ENCODE measurements at regions not wholly inside any gene's neighbourhood (a gene's known extent, or its start where the extent isn't known, plus 50 kb on each side); places are given as distances from the start of the nearest gene placed in this dataset.
A peak's percentile ranks its signal among the peaks of the same experiment; 100 is the strongest.
"Not testable (repeated sequence)": the region's sequence is repeated elsewhere in the genome, so short reads cannot be mapped to it uniquely, and the experiment has no call there.

- DNase-seq (ENCODE audit: low spot score) = no peak
Observed at GRCh38 chr10:90269699-90270098, 568.3 kb downstream of the KIF20B start.

DNA sequence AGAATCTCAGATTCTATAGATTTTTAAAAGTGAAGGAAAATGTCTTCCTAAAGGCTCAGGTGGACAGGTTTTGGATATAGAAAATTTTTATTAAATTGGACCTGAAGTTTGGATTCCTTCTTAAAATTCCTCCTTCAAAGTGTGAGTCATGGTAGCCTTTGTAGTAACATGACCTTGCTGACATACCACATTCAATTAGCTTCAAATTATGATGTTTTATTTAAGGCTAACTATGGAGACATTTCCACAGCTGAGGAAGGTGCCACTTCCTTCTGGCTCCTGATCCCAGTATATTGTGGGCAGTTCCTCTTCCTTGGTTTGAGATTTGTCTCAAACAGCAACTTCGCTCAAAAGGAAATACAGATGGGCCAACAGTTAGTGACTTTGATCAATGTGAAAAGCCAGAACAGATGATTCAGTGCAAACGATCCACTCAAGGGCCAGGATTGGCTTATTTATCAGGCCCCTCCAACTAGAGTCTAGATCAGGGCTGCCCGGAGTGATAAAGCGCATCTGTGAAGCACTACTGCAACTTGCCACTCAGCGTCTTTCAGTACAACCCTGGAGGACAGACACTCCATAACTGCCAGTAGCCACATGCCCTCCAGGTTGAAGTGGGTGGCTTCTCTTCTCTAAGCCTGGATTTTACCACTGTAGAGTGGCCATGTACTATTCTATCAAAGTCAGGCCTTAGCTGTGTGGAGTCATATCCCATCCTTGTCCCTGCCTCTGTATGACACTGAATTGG is 573.5 kb downstream of the KIF20B start:
- DNase-seq (ENCODE audit: low spot score) = no peak

DNA sequence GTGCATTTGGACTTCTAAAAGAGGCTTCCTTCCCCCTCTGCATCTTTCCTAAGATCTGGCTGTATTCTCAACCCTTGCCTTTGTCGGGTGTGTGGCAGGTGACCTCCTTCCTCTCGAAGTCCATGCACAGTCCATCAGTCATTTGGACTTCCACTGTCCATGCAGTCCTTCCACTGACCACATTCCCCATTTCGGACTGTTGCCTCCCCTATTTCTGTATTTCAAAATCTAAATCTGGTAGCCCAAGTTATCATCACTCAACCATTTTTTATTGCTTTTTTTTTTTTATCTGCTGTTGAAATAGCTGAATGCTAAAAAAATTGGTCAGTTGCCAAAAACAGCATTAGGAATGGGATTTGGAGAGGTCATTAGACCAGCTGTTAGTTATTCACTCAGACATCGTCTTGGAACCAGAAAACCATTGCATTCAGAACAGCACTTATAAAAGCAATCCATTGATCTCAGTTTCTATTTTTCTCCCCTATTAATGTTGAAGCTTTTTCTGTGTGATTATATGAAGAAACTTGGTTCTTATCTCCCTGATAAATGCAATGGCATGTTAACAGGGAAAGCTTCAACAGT is 575.6 kb downstream of the KIF20B start:
- no peak for DNase-seq (ENCODE audit: low spot score)

- DNase-seq (ENCODE audit: low spot score) = no peak
Observed at GRCh38 chr10:90286406-90286805, 571.4 kb downstream of the HTR7 start.

- no peak for DNase-seq (ENCODE audit: low spot score)
Observed at GRCh38 chr10:90286941-90287340, 570.9 kb downstream of the HTR7 start.

DNA sequence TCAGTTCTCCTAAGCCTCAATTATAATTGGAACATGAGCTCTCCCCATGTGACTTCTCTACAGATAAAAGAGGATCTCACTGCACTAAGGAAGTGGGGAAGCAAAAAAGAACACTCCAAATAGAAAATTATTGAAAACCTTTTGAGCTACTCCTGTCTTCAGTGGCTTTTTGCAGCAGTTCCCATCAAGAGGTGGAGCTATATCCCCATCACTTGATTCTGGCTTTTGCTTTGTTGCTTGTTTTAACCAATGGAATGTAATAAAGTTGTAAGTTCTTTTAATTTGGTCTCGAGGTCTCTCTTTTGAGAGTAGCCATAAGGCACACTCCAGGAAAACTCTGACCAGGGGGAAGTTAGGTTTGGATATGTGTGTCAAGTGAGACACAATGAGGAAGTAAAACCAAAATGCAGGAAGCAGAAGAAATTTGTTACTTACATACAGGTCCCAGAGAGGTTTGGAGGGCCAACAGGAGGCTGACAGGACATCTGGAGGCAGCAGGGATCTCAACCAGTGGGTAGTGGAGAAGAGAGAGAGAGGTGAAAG is 569.4 kb downstream of the HTR7 start:
- no peak for DNase-seq (ENCODE audit: low spot score)

DNA sequence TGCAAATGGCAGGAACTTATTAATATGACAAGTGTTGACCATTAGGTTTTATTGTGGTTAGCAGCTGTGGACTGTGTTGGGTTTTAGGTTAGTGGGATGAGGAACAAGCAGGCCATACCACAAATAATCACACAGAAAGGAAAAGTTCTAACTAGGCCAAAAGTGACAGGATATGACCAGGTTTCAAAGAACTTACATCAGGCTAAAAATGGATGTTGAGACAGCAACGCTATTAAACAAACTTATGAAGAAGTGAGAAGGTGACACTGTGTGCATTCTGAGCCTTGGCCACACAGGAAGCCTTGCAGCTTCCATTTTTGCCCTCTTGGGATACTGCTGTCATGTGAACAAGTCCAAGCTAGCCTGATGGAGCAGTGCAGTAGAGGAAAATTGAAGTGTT is 568.8 kb downstream of the HTR7 start:
- DNase-seq (ENCODE audit: low spot score) = no peak

DNA sequence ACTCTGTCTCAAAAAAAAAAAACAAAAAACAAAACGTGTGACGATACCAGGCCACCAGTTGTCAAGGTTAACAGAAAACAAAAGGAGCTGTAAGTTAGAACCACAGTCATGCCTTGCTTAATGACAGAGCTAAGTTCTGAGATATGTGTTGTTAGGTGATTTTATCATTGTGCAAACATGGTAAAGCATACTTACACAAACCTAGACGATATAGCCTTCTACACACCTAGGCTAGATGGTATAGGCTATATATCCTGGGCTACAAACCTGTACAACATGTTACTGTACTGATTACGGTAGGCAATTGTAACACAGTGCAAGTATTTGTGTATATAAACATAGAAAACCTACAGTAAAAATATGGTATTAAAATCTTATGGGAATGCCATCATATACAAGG is 564.2 kb downstream of the HTR7 start:
- no peak for DNase-seq (ENCODE audit: low spot score)

GRCh38 chr10:90294821-90295540 is 562.9 kb downstream of the HTR7 start:
- not testable (repeated sequence) for DNase-seq (ENCODE audit: low spot score)

DNA sequence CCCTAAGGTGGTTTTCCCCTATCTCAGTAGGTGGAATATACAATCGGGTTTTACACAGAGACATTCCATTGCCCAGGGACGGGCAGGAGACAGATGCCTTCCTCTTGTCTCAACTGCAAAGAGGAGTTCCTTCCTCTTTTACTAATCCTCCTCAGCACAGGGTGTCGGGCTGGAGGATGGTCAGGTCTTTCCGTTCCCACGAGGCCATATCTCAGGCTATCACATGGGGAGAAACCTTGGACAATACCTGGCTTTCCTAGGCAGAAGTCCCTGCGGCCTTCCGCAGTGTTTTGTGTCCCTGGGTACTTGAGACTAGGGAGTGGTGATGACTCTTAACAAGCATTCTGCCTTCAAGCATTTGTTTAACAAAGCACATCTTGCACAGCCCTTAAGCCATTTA is 555.8 kb downstream of the HTR7 start:
- DNase-seq (ENCODE audit: low spot score) = not testable (repeated sequence)

DNA sequence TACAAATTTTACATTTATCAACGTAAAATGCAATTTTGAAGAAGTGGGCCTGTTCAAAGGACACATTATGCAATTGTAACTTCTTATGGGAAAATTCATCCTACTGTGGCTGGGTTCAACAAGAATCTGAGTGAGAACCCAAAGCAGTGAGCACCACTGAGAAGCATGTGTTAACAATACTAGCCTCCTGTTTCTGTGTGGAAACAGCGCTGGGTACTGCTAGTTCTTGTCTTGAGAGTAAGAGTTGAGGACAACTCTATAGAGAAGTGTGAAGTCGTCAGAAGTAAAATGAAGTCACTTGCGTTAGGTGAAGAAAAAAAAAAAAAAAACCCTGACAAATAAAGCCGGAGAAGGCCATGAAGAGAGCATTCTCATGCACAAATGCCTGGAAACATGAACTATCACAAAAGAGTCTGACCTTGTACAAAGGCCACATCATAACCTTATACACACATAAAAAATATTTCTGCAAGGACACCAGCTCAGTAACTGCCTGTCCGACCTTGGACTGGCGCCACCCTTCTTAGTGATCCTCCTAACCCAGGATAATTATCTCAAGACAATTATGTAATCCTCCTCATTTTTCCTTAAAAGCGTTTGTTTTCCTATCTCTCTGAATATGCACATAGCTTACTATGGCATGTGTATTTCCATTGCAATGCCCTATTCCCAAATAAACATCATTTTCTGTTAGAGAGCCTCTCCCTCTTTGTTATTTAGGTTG is 554.9 kb downstream of the HTR7 start:
- no peak for DNase-seq (ENCODE audit: low spot score)

DNA sequence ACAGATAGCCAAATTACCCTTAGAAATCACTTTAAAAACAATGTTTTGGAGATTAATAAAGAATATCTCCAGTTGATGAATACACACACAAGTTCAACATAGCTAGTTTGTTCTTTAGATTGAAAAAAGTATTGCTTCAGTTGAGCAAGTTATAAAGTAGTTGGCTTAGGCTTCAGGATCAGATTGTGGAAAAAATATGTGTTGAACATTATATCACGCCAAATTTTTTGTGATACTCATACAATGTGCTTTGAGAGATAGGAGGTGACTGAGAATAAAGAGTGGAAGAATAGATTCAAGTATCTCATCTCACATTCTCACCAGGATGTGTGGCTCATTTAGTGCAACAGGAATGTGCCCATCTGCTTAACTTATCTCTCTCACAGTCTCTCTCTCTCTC is 553.3 kb downstream of the HTR7 start:
- no peak for DNase-seq (ENCODE audit: low spot score)

DNA sequence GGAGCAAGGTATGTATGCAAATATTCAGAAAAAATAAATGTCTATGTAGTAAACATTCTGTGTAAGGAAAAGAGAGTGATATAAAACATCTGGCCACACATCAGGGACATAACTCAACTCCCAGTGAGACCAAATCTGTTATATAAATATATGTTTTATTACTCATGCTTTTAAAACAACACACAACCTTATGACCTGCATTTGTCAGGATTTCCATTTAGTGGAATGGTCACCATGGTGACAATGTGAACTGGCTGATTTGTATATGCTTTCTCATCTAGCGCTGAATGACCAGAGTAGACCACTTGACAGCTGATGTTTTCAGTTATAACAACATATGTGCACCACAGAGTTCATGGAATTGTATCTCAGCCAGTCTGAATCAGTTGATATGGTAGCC is 551.7 kb downstream of the HTR7 start:
- DNase-seq (ENCODE audit: low spot score) = no peak

GRCh38 chr10:90308223-90308622 is 549.6 kb downstream of the HTR7 start:
- DNase-seq (ENCODE audit: low spot score) = no peak

GRCh38 chr10:90313576-90314325 is 544.1 kb downstream of the HTR7 start:
- DNase-seq (ENCODE audit: low spot score) = no peak

DNA sequence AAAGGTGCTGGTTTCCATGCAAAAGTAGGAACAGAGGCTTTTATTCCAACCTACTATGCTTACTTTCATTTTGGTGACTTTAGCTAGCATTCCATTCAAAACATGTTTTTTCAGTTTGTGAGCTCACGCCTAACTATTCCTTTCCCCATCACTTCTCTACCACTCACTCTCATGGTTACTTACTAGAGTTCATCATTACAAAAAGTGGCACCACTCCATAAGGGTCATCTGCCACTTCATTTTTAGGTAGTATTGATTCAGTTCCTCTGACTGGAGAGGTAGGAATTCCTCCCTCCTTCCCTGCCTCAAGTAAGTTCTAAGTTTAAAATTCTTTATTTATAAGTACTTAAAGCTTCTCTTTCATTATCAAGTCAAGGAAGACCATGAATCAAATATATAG is 543.1 kb downstream of the HTR7 start:
- no peak for DNase-seq (ENCODE audit: low spot score)

DNA sequence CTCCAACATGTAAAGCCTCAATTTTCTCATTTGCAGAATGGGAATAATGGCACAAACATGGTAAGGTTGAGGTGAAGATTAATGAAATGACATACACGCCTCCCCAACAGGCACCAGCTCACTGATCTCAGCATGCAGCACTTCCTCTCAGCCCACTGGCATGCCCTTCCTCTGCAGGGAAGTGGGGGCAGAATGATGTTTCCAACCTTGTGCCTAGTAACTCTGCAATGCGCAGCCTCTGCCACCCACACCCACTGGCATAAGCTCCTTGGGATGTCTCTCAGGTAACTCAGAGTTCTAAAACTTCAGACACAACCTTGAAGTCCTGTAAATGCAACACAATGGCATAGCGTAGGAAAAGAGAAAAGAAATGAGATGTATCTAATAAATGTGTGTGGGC is 540.7 kb downstream of the HTR7 start:
- no peak for DNase-seq (ENCODE audit: low spot score)

GRCh38 chr10:90318659-90319058 is 539.2 kb downstream of the HTR7 start:
- DNase-seq (ENCODE audit: low spot score) = no peak

DNA sequence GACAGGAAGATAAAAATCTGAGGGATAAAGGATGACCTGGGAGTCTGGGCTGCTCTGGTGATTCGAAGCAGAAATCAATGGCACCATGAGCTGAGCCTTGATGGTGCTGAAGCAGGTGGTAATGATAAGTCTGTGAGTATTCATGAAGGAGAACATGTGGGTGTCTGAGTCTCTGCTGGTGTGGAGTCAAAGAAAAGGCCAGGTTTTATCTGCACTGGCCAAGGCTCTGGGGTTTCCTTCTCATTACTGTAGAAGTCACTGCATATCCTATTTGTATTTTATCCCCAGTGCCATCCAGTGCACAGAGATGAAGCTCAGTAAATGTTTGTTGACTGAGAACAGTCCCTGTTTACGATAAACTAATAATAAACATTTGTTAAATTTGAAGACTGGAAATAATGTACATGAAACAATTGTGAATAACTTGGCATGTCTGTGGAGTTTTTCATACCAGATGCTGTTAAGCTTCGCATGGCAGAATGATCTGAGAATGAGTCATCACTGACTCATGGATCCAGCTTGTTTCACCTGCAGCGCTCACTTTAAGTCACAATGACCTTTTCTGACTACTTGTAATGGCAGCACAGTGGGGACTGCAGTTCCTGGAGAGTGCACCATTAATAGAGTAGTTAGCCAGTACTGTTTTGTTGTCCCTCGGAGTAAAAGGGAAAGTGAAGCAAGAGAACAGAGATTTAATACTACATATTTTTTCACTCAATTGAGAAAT is 538.5 kb downstream of the HTR7 start:
- DNase-seq (ENCODE audit: low spot score) = peak; percentile 8

GRCh38 chr10:90321132-90321816 is 536.6 kb downstream of the HTR7 start:
- DNase-seq (ENCODE audit: low spot score) = no peak

Data from AG08395 (cell line).